GM10847 (cell line): ENCODE measurements at regions not wholly inside any gene's neighbourhood (a gene's known extent, or its start where the extent isn't known, plus 50 kb on each side); places are given as distances from the start of the nearest gene placed in this dataset.

Experiments used
- POLR2A ChIP-seq: IDR thresholded peaks from 2 replicates; pipeline ENCODE4 v1.6.1; 2011; ENCODE audit not compliant: insufficient read length; ENCODE audit errors: extremely low read depth

- no peak for TF ChIP-seq POLR2A
These were observed 211.4 kb upstream of the KLF14 start for GRCh38 chr7:130945411-130945811.

- TF ChIP-seq POLR2A, result no peak
These were observed 212.1 kb upstream of the KLF14 start for GRCh38 chr7:130946114-130946513.

- TF ChIP-seq POLR2A, result no peak
These were observed 214.0 kb upstream of the KLF14 start for GRCh38 chr7:130947792-130948580.

GRCh38 chr7:130948822-130949221 is 214.8 kb upstream of the KLF14 start:
- TF ChIP-seq POLR2A, result no peak

- no peak for TF ChIP-seq POLR2A
These were observed 215.5 kb upstream of the KLF14 start for GRCh38 chr7:130949550-130949949.

GRCh38 chr7:130950054-130950453 is 216.0 kb upstream of the KLF14 start:
- no peak for TF ChIP-seq POLR2A

- peak; percentile 17 for TF ChIP-seq POLR2A
These were observed 216.7 kb upstream of the KLF14 start for GRCh38 chr7:130950741-130951140.

- no peak for TF ChIP-seq POLR2A
These were observed 217.4 kb upstream of the KLF14 start for GRCh38 chr7:130951303-130951975.

GRCh38 chr7:130951976-130952876 is 218.2 kb upstream of the KLF14 start:
- no peak for TF ChIP-seq POLR2A

- no peak for TF ChIP-seq POLR2A
These were observed 219.2 kb upstream of the KLF14 start for GRCh38 chr7:130953196-130953595.

- TF ChIP-seq POLR2A, result no peak
These were observed 221.0 kb upstream of the KLF14 start for GRCh38 chr7:130954918-130955564.

GRCh38 chr7:130955565-130955919 is 221.5 kb upstream of the KLF14 start:
- no peak for TF ChIP-seq POLR2A

- TF ChIP-seq POLR2A, result no peak
These were observed 222.6 kb upstream of the KLF14 start for GRCh38 chr7:130956417-130957136.

GRCh38 chr7:130957137-130957513 is 223.1 kb upstream of the KLF14 start:
- TF ChIP-seq POLR2A, result no peak

GRCh38 chr7:130958846-130959245 is 224.8 kb upstream of the KLF14 start:
- no peak for TF ChIP-seq POLR2A
